ENCODE measurements at regions not wholly inside any gene's neighbourhood (a gene's known extent, or its start where the extent isn't known, plus 50 kb on each side); places are given as distances from the start of the nearest gene placed in this dataset.

- DNase-seq = no peak
These were observed 435.5 kb upstream of the TGFBR2 start for GRCh38 chr3:30170681-30171438.

DNA sequence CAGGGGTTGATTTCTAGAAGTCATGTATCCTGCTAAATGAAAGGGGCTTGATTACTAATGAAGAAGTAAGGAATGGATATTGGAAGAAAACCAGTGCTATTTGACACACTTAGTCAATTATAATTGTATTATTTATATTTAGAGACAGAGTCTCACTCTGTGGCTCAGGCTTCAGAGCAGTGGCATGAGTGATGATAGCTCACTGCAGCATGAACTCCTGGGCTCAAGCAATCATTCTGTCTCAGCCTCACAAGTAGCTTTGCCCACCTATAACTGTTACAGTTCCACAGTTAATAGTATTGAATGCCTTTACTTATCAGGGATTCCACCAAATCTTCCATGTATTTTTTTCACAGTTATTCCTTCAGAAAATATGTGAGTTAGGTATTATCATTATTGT, 432.0 kb upstream of the TGFBR2 start:
- no peak for DNase-seq

DNA sequence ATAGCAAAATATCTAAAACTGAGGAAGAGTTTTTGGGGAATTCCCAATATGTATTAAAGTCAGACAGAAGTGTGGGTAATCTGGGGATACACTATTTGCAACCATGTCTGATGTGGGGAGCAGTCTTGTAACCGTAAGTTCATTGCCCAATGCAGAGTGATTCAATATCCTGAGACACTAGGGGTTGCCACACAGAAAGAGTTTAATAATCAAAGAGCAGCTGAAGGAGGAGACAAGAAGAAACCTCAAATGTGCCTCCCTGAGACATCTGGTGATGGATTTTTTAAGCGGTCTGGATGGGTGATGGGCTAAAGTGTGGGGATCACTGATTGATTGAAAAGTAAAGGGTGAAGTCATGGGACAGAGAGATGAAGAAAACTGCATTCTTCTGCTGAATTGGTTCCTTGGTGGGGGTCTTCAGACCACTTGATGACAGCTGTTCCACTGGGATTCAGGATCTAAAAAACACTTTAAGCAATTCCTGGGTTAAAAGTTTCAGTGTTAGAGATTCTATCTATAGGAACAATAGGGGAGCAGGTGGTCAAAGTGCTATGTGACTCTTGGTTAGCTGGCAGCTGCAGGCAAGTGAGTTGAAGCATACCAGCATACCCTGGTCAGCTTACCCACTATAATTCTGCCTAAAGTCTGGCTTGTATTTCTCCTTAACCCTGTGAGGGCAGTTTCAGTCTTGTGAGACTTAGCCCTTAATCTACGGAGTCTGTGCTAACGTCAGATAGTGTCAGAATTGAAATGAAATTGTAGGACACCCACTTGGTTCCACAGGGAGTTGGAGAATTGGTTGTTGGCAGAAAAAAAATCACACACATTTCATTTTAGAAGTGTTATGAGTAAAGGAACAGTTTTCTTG, 425.9 kb upstream of the TGFBR2 start:
- no peak for DNase-seq

- no peak for DNase-seq
These were observed 425.3 kb upstream of the TGFBR2 start for GRCh38 chr3:30181178-30181465.

GRCh38 chr3:30181581-30181980, 424.8 kb upstream of the TGFBR2 start:
- DNase-seq = no peak

DNA sequence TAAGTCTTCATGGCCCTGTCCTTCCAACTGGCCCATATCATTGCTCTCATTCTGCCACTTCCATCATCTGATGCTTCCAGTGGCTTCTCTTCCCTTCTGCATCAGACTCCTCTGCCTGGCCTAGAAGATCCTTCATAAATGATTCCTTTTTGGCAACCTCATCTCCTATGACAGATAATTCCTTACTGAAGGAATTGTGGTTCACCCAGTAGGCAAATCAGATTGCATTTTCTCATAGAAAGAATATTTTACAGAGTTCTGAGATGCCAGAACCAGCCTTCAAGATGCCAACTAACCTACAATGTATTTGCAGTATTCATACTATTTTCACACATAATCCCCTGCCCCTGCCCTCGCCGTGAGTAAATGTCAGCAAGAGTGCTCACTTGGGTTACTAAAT, 423.0 kb upstream of the TGFBR2 start:
- DNase-seq = no peak

GRCh38 chr3:30184091-30184810, 422.1 kb upstream of the TGFBR2 start:
- DNase-seq = no peak

DNA sequence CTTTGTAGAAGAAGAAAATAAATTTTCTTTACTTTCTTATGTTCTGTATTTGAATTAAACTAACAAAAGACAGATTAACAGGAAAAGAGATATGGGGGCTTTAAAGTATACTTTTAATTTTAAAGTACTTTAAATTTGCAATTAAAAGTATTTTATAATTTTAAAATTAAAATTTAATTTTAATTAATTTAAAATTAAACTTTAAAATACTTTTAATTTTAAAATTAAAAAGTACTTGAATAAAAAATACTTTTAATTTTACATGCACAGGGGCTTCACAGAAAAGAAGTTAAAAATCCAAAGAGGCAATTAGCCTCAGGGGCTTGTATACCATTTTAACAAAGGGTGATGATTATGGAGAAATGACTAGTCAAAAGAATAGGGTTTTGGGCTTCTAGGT, 420.5 kb upstream of the TGFBR2 start:
- DNase-seq = no peak

GRCh38 chr3:30186741-30187219, 419.6 kb upstream of the TGFBR2 start:
- no peak for DNase-seq

DNA sequence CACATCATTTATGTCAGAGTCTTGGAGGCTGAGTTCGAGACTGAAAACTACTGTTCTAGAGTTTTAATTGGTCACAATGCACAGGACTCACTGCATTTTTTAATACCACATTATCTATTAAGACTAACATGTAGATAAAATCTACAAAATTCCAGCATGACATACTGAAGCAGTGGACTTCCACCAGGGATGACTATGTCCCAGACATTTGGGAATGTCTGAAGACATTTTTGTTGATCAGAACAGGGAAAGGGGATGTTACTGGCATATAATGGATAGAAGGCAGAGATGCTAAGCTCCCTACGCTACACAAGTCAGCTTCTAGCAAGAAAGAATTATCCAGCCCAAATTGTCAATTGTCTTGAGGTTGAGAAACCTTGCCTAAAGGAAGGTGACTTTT, 419.0 kb upstream of the TGFBR2 start:
- DNase-seq = no peak

DNA sequence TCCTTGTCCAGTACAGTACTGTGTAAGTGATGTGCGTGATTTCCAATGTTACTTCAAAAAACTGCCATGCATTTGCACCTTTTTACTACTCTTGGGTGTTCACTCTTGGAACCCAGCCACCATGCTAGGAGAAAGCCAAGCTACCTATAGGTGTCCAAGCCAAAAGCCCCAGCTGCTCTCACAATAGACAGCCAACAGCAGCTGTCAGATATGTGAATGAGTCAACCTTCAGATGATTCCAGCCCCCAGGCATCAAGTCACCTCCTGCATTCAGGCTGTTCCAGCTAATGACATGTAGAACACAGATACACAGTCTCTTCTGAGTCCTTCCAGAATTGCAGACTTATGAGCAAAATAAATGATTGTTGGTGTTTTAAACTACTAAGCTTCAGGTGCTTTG, 417.7 kb upstream of the TGFBR2 start:
- DNase-seq = no peak

- no peak for DNase-seq
These were observed 416.5 kb upstream of the TGFBR2 start for GRCh38 chr3:30189900-30190299.

- DNase-seq = no peak
These were observed 412.8 kb upstream of the TGFBR2 start for GRCh38 chr3:30193625-30194044.

- no peak for DNase-seq
These were observed 411.0 kb upstream of the TGFBR2 start for GRCh38 chr3:30195352-30195751.

DNA sequence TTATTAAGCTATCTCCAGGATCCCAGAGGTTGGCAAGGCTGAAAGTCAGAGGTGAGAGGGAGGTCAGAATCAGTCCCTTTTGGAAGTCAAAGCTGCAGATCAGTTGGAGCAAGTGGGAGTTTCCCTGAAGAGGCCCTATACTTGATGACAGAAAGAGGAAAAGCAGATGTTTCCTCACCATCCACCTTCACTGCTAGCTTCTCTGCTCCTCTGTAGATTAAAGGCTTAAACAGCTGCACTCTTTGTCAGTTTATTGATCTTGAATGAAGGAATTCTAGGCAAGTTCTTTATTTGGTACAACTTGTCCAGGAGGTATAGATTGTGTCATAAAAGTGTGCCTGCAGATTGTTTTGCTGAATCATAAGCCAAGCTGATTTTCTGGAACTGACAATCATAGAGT, 408.2 kb upstream of the TGFBR2 start:
- no peak for DNase-seq

DNA sequence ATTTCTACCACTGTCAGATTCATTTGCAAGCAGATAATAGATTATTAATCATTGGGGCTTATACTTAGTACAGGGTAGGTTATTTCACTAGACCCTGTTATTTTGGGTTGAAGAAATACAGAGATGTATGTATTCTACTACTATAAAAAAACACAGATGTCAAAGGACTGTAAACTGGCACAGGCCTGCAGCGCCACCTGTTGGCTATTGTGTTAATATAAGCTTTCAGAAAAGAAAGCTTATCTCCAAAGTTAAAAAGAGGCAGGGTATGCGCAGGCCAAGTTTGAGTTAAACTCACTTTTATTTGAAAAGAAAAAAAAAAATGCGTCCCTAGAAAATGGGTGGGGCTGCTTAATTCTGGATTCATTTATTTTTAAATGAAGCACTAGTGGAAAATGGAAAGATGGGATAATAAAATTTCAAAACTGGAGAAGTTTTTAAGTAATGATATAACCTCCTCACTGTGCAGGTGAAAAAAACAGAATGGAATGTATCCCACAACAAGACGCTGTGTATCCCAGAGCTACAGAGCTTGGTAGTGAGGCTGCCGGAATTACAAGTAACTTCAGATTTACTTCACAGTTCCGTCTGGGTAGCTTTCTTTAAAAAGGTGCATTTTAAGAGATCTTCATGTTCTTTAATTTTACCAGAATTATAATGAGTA, 407.2 kb upstream of the TGFBR2 start:
- peak; percentile 63 for DNase-seq

- no peak for DNase-seq
These were observed 406.5 kb upstream of the TGFBR2 start for GRCh38 chr3:30199855-30200254.

- no peak for DNase-seq
These were observed 404.7 kb upstream of the TGFBR2 start for GRCh38 chr3:30201715-30202114.

DNA sequence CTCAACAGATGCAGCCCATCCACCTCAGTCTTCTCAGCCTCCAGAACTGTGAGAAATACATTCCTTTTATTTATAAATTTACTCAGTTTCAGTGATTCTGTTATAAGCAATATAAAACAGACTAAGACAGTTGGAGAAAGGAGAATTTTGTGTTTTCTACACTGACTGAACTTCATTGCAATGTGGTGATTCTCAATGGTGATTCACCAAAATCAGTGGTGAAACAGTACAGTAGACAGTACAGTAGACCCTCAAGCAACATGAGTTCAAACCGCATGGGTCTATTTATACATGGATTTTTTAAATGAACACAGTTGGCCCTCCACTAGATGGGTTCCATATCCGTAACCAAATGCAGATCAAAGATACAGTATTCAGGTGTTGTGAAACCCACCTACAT, 403.1 kb upstream of the TGFBR2 start:
- no peak for DNase-seq

DNA sequence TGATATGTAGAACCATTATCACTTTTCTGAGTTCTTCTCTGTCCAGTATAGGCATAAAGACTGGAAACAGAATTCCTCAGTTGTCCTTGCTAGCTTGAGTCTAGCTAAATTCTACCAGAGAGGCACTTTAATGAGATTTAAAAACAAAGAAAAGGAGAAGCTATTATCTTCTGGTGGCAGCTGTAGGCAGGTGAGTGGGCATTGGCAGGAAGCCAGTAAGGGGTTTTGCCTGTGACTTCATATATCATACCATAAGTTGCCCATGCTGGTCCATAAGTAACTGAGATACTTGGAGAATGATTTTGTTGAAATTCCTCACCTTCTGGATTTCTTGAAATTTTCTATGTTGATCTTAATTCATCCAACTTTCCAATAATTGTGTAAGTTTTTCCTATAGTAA, 402.3 kb upstream of the TGFBR2 start:
- no peak for DNase-seq

DNA sequence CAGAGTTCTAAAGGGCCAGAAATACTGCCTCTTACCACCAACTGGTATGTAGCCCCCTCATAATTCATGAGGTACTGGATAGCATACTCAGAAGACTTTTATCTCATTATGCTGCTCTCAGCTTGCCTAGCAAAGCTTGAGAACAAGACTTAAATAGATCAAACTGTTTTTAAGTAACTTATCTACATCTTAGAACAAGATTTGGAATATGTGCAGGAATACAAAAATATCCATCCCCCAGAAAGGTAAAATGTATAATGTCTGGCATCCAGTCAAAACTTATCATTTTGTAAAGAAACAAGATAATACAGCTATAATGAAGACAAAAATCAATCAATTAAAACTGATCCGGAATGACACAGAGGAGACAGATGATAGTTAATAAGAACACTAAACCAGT, 400.4 kb upstream of the TGFBR2 start:
- DNase-seq = no peak

DNA sequence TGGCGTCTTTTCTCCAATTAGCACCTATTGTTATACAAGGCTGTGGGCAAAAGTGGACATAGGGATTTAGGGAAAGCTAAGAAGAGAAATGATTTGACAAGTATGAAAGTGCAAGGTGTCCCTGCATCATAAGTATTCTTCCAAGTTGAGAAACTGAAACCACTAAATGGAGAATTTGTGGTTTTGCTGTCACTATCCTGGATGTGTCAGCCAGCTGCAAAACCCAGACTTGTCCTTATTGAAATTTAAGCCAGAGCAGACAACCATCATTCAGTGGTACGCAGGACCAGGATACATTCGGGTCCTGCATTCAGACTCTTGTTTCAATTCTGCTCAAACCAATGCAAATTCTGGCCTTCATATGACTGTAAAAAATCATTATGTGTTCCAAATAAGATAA, 384.8 kb upstream of the TGFBR2 start:
- DNase-seq = no peak

- DNase-seq = no peak
These were observed 384.0 kb upstream of the TGFBR2 start for GRCh38 chr3:30222441-30222840.
